Gastrocnemius medialis (tissue), 4 donors: ENCODE measurements at regions not wholly inside any gene's neighbourhood (a gene's known extent, or its start where the extent isn't known, plus 50 kb on each side); places are given as distances from the start of the nearest gene placed in this dataset.

ENCODE experiments used
- POLR2A ChIP-seq, 2 donors: fragments of 450-650 bp; IDR thresholded peaks; one replicate each; pipeline ENCODE4 v1.6.1; 2017; ENCODE audit warnings: antibody characterized with exemption in 2 of 2, mild to moderate bottlenecking in 2 of 2, moderate library complexity in 2 of 2
- TF ChIP-seq, protein P1 (sequence below), 5 experiments: fragments of 450-650 bp in 3 of 5; fragments of 200-600 bp in 2 of 5; sonication (generic) in 2 of 5; IDR thresholded peaks in 4 of 5; conservative IDR thresholded peaks in 1 of 5; 1 replicate in 4 of 5; 2 replicates in 1 of 5; pipeline ENCODE4 v1.5.1; 2016 to 2019; ENCODE audit warnings: antibody characterized with exemption in 5 of 5, mild to moderate bottlenecking in 3 of 5, moderate library complexity in 3 of 5

DNA sequence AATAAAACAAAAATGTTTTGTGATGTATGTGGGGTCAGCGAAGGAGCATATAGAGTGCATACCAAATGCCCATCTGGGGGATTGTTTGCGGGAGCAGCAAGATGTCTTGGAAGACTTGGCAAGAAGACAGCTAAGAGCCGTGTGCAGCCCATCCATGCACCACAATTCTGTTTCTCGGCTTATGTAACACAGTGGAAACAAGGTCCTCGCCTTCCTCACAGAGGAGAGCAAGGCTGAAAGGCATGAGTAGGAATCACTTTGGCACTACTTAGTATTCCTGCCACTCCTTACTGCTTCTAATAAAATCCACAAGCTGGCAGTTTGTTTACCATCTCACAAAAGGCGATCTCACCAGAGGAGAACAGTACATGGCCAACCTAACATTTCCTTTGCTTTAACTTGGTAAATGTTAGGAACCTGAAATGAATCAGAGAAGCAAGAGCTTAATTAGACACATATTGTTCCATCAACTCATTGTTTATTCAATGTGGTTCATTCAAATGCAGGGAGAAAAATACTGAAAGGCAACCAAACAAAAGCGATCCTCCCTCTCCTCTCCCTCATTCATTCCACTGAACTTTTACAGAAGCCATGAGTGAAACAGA is 648.1 kb downstream of the ACTL7B start:
- TF ChIP-seq, protein P1, sequence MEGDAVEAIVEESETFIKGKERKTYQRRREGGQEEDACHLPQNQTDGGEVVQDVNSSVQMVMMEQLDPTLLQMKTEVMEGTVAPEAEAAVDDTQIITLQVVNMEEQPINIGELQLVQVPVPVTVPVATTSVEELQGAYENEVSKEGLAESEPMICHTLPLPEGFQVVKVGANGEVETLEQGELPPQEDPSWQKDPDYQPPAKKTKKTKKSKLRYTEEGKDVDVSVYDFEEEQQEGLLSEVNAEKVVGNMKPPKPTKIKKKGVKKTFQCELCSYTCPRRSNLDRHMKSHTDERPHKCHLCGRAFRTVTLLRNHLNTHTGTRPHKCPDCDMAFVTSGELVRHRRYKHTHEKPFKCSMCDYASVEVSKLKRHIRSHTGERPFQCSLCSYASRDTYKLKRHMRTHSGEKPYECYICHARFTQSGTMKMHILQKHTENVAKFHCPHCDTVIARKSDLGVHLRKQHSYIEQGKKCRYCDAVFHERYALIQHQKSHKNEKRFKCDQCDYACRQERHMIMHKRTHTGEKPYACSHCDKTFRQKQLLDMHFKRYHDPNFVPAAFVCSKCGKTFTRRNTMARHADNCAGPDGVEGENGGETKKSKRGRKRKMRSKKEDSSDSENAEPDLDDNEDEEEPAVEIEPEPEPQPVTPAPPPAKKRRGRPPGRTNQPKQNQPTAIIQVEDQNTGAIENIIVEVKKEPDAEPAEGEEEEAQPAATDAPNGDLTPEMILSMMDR (IDR thresholded peaks at IDR 0.05 in 4 of 5, conservative IDR thresholded peaks at IDR 0.05 in 1 of 5): no peak
- TF ChIP-seq POLR2A (IDR thresholded peaks at IDR 0.05): no peak
